ENCODE measurements at regions not wholly inside any gene's neighbourhood (a gene's known extent, or its start where the extent isn't known, plus 50 kb on each side); places are given as distances from the start of the nearest gene placed in this dataset.
A peak's percentile ranks its signal among the peaks of the same experiment; 100 is the strongest.
"Not testable (repeated sequence)": the region's sequence is repeated elsewhere in the genome, so short reads cannot be mapped to it uniquely, and the experiment has no call there.

DNA sequence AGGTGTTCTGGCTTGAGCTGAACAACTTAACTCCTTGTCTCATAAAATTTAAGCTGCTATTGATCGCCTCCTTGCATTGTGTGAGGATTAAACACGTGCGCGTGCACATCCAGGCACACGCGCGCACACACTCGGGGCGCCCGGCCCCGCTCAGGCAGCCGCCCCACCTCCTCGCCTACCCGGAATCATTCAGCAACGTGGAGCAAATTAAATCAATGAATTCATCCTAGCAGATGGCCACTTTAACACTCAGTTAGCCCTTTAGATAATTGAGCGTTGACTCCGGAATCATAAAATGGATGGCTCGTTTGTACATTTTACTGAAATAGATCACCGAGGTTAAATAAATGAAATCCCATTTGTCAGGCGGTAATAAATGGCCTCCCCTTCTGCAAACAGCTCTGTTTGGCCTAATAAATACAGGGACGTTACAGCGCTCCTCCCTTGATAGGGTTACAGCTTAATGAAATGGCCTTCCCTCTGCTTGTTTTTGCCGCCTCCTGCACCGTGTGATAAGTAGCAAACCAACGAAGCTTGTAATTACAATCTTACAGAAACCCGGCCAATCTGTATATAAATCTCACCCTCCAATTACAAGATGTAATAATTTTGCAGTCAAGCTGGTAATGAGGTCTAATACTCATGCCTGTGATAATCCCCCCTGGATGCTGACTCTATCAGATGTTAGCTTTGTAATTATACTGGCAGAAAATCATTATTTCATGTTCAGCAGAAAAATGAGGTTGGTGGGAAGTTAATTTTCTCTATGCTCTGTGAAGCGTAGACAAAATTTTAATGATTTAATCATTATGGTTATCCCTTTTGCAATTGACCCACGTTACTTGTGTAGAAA, 229.7 kb upstream of the IRX4 start:
- DNase-seq (ENCODE audit: low spot score): no peak

DNA sequence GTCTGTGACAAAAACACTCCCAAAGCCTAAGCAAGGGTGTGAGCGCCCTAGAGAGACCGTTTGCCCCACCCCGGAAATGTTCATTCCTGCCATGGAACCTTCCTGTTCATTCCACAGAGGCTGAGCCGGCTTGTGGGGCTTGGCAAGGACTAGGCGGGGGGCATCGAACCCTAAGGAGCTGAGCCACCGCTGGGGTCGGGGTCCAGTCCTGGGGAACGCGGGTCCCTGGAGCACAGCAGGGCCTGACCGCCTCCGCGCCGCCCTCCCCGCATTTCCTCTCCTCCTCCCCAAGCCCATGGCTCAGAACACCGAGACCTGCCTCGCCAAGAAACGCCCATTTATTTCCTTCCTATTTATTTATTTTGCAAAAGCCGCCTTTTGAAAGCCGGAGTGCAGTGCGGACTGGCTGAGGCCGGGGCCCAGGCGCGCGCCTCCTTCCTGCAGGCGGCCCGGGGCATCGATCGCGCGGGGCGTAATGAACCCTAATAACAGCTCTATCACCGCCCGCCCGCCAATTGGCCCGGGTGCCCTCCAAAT, 228.9 kb upstream of the IRX4 start:
- DNase-seq (ENCODE audit: low spot score): no peak

DNA sequence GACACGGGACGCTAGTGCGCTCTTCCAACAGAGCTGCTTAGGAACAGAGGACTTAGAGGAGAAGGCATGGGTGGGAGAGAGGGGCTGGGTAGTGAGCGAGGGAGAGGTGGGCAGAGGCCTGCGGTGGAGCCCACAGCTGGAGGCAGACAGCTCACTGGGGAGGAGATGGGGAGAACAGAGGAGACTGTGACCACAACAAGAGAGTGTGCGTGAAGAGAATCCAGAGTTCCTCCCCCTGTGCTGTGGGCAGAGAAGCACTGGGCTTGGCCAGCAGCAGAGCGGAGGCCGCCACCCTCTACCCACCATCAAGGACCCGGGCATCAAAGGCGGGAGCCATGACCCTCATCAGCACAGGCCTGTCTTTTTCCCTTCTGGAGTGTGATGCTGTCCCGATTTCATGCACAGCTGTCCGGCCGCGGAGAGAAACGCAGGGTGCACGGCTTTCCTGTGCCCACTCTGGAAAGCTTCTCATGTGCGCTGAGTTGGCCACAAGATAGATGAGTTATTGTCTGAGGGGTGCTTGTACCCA, 228.3 kb upstream of the IRX4 start:
- DNase-seq (ENCODE audit: low spot score): no peak

DNA sequence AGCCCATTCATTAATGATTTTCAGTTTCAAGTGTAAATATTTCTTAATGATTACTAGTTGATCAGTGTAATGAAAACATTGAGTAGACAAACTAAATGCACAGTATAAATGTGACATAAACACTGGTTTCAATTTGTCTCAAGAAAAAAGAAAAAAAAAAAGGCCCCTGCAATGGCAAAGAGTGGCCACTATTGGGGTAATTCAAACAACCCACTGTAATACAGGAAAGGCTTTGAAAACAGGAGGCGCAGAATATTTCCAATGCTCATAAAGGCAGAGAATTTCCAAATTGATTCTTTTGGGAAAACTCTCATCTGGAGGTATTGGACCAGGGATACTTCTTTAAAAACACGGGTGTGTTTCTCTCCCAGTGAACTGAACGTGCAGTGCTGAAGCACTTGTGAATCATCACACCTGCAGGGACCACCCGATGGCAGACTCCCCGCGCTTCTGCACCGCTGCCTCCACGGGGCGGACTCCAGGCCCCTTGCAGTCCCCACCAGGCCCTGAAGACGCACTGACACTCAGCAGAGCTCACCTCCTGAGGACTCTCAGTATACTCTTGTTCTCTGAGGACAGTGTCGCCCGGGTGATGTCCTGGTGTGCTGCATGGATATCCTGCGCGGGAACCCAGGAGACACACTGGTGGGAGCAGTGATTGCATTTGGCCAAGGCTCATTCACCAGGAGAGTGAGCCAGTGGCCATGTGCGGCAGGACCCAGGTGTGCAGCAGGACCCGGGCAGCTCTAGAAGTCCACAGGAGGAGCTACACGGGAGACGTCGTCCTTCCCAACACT, 227.6 kb upstream of the IRX4 start:
- peak; percentile 72 for DNase-seq (ENCODE audit: low spot score)

DNA sequence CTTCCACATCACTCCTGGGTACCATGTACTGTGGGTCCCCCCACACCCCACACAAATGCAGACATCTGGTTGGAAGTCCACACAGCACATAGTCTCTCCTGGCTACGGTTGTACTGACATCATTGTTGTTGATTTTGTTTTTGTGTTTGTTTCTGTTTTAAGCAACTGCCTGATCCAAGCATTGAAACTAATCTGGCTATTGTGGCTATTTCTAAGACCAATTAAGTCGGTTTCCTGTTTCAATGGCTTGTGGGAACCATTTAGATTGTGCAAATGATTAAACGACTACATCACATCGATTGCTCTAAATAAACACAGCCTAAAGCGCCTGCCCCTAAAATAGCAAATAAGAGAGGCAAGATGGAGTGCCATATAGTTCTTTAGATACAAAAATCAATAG, 226.8 kb upstream of the IRX4 start:
- DNase-seq (ENCODE audit: low spot score): no peak

DNA sequence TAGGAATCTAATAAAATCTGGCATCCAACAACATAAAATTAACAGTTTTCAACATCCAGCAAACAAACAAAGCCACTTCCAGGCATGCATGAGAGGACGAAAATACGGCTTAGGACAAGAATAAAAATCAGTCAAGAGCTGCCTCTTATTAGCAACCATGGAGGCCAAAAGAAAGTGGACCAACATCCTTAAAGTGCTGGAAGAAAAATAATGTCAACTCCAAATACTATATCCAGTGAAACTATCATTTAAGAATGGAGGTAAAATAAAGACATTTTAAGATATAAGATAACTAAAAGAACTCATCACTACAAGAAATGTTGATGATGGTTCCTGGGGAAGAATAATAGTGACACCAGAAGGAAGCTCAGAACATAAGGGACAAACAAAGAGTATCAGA, 224.0 kb upstream of the IRX4 start:
- DNase-seq (ENCODE audit: low spot score): no peak

DNA sequence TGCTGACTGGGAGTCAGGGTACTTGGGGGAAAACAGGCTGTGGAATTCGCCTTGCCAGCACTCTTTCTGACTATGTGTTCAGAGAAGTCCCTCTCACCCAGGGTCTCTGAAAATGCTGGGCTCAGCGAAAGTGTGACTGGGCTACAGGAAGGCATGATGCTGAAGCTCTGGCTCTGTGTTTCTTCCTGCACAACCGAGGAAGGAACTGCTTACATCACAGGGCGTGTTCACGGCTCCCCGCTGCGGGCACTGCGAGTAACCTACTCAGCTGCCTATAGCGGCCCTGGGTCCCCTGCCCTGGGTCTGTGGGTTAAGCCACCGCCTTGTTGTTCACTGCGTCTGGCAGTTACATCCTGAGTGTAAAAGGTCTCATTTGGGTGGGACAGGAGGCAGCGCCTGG, 222.4 kb upstream of the IRX4 start:
- DNase-seq (ENCODE audit: low spot score): no peak

DNA sequence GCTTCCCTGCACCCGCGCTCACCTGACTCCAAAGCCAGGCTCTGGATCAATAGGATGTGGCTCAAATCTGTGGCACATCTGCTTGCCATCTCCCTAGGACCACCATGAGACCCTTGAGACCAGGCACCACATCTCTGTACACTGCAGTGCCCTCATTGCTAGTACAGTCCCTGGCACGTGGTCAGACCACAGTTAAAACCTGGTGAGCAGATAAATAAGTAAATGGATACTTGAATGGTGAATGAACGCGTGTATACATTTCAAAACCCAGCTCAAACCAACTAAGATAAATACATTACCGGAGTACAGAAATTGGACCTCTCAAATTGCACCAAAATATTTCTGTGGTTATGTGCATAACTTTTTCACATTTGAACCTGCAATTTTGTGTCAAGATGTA, 221.2 kb upstream of the IRX4 start:
- no peak for DNase-seq (ENCODE audit: low spot score)

DNA sequence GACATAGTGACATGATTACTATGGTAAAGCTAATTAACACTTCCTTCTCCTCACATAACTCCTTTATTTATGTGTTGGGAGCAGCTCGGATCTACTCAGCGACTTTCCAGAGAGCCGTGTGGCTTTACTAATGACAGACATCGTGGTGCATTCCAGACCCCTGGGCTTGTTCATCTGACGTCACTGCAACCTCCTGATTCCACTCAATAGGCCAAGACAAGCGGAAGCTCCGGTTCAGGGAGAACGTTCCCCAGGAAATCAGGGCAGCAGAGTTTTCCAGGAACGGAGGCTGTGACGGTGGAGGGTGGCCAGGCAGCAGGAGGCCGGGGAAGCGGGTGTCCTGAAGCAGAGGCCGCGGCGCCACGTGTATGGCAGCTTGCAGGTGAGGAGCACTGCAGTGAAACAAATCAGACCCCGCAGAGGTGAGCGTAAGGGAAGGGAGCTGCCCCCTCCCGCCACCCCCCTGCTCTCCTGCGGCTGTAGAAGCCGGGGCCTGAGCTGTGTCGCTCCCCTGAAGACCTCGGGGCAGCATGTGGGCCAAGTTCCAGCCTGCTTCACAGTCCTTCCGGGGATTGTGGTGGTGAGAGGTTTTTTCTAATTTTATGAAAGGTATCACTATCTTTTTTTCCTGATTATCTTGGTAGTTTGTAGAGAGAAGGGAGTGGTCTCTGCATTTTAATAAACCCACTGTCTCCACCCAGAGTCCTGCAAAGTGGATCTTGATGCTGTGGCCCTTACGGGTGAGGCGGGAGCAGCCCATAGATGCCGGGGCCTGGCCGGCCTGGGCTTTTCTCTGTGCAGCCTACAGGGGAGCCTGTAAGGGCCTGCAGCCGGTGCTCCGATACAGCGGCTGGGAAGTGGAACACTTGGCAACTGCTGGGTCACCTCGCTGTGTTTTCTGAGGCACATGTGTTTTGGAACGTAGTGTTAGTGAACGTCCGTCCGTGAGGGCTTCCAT, 220.4 kb upstream of the IRX4 start:
- no peak for DNase-seq (ENCODE audit: low spot score)

DNA sequence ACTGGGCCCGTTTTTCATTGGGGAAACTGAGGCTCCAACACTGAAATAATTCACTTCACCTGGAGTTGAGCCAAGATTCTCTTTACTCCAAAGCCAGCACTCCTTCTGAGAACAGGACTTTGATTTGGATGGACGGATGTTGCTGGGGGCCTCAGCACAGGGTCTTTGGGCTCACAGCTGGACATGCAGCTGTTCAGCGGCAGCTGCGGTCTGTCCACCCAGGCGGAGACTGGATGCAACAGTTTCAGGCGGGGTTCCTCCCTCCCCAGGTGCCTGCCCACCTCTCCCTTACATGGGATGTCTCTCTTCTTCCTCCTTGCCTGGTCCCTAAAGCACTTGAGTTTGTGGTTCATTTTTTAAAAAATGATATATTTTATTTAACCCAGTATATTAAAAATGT, 219.0 kb upstream of the IRX4 start:
- no peak for DNase-seq (ENCODE audit: low spot score)

DNA sequence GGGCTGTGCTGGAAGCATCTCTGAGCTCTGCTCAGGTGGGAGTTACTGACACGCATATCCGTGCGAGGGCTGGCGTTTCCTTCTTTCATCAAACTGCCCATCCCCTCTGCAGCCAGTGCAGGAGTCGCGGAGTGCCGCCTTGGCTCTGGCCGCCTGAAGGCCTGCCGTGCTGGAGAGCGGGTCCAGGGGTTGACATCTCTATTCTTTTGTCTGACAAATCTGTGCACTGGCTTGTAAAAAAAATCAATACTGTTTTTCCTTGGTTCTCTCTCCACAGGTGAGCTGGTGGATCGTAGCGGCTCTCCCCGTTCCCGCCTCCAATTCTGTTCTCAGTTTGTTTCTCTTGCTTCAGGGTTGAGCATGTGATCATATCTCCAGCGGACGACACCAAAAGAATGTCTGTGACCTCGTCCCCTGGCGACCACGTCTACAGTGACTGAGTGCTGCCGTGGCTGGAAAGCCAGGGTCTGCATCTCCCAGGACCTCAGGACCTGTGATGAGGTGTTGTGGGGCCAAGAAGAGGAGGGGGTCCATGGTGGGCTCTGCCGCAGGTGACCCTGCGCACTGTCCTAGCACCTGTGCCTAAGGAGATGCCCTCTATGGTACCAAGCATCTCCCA, 214.3 kb upstream of the IRX4 start:
- DNase-seq (ENCODE audit: low spot score): no peak

DNA sequence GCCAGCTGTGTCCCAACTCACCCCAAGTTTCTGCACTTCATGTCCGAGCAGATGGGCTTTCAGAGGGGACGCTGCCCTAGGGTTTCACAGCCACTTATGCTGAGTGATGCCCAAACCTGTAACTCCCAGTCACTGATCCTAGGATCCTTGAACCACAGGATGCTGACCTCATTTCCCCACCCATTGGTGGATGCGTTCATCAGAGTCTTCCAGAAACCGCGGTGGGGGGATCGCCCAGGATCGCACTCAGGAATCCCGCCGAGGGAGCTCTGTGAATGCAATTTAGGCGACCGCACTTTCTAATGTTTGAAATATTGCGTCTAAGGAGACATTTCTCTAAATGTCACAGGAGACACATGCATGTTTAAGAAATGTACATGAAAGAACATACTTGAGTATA, 212.3 kb upstream of the IRX4 start:
- no peak for DNase-seq (ENCODE audit: low spot score)

DNA sequence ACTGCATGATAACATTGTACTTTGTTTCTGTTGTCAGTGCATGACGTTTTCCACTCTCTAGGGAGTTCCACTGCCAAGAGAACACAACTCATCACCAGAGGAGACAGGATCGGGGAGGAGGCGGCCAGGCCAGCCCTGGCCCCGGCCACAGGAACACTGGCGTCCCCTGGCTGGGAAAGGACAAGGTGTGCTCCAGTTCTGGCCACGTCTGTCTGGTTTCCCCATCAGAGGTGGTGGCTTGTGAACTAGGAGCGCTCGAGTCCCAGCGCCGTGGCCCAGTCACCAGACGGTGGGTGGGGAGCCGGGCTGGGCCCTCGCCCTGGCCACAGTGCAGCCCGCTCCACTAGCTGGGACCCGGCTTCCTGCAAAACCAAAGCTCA, 211.9 kb upstream of the IRX4 start:
- DNase-seq (ENCODE audit: low spot score): no peak

DNA sequence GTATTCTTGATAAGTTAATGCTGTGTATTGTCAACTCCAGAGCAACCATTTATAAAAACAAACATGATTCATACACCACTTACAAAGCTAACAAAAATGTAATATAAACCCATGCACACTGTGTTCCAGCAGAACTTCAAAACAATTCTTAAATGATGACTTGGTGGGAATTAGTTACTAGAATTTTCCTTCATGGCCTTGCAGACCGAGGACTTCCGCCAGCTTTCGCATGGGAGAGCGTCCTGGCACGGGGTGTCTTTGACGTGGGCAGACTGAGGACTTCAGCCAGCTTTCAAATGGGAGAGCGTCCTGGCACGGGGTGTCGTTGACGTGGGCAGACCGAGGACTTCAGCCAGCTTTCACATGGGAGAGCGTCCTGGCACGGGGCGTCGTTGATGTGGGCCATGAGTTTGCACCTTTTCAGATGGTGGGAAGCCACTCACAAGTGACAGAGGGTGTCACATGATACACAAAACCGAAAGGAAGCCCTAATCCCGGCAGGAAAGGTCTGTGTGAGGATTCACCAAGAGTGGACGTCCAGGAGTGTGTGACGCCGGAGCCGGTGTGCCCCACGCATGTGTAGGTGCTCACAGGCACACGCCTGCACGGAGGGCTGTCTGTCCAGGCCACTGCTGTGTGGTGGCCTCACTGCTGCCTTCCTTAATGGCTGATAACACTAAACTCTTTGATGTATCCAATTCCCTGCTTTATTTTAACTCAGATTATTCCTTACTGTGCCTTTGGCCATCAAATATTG, 211.3 kb upstream of the IRX4 start:
- no peak for DNase-seq (ENCODE audit: low spot score)

DNA sequence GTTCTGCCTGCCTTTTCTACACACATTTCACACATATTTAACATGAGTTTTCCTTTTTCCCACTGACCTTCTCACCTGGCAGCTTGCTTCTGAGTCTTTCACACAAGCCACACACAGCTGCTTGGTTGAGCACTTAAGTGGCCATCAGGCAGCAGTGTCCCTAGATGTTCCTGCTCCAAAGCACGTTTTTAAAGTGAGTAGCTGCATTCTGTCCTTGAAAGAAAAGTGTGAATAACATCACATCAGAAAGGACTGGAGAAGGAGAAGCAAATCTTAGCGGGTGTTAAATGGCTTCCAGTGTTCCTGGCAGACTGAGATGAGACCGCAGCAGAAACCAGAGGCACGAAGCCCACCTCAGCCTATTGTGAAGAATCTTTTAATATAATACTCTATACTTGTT, 209.2 kb upstream of the IRX4 start:
- DNase-seq (ENCODE audit: low spot score): no peak

DNA sequence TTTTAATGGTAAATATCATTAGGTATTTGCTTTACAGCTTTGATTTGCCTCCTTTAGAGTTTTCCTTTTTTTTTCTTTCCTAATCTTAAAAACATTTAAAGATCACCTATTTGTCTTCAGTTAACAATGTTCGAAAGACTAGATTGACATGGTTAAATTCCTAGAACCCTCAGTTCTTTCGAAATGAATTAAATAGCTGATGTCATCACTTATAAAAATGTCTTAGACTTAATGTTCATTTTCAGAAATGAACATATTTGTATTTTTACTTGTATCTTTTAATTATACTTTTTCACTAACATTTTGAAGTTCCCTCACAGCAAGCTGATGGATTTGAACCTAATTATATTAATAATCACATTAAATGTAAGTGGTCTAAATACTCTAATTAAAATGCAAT, 205.3 kb upstream of the IRX4 start:
- DNase-seq (ENCODE audit: low spot score): no peak

DNA sequence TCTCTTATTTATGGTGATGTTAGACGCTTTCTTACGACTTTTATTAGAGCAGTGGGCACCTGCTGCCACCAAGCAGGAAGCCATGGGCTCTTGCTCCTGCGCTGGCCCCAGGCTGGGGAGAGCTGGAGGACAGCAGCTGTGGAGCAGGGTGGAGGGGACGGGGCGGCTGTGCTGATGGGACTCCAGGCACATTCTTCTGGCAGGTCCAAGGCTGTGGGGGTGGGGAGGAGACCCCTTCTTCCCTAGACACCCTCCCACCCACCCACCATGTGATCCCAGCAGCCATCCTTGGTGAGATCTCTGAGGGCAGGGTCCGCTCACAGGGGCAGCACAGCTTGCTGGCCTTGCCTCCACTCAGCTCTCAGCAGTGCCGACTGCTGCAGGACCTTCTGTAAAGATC, 192.6 kb upstream of the IRX4 start:
- no peak for DNase-seq (ENCODE audit: low spot score)

DNA sequence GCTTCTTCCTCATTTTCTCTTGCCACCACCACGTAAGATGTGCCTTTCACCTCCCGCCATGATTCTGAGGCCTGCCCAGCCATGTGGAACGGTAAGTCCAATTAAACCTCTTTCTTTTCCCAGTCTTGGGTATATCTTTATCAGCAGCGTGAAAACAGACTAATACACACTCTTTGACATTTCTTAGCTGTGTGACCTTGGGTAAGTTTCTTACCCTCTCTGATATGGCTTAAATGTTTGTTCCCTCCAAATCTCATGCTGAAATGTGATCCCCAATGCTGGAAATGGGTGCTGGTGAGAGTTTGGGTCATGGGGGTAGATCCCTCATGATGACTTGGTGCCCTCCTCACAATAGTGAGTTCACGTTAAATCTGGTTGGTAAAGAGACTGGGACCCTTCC, 188.8 kb upstream of the IRX4 start:
- DNase-seq (ENCODE audit: low spot score): no peak

DNA sequence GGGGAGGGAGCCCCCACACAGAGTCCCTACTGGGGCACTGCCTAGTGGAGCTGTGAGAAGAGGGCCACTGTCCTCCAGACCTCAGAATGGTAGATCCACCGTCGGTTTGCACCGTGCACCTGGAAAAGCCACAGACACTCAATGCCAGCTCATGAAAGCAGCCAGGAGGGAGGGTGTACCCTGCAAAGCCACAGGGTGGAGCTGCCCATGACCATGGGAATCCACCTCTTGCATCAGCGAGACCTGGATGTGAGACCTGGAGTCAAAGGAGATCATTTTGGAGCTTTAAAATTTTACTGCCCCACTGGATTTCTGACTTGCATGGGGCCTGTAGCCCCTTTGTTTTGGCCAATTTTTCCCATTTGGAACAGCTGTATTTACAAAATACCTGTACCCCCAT, 188.1 kb upstream of the IRX4 start:
- DNase-seq (ENCODE audit: low spot score): not testable (repeated sequence)

DNA sequence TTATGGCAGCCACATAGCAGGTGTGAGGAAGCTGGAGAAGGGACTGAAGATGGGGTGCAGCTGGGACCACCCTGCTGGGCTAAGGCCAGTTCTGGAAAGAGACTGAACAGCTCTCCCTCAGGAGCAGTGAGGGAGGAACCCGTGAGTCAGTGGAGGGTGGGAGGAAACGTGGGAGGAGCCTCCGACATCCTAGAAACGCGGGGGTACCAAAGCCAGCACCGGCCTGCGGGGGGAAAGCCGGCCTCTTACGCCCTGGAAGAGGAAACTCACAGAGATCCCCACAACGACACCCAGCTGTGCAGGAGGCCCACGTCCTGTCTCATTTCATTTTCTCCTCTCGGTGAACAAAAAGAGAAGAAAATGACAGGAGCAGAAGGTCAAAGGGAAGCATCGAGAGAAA, 185.8 kb upstream of the IRX4 start:
- DNase-seq (ENCODE audit: low spot score): no peak
